ENCODE measurements at regions not wholly inside any gene's neighbourhood (a gene's known extent, or its start where the extent isn't known, plus 50 kb on each side); places are given as distances from the start of the nearest gene placed in this dataset.
"Not testable (repeated sequence)": the region's sequence is repeated elsewhere in the genome, so short reads cannot be mapped to it uniquely, and the experiment has no call there.

DNA sequence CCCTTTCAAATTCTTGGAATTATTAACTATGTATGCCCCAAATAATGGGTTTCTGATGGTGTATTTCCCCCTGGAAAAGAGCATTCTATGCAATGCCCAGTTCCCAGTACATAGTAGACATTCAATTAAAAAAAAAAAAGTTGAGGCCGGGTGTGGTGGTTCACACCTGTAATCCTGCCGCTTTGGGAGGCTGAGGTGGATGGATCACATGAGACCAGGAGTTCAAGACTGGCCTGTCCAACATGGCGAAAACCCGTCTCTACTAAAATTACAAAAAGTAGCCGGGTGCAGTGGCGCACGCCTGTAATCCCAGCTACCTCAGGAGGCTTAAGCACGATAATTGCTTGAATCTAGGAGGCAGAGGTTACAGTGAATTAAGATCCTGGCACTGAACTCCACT lies 83.3 kb upstream of the ZNF217 start:
- DNase-seq (ENCODE audit: low read depth) = no peak

DNA sequence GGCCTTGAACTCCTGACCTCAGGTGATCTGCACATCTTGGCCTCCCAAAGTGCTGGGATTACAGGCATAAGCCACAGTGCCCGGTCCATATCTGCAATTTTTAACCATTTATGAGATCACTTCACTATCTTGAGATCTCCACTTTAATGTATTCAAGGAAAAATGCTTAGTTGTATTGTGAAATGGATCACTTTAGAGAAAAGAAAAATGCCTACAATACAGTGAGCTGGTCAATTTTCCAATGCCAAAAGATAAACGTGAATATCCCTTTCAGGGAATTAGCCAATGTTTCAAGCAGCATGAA lies 82.8 kb upstream of the ZNF217 start:
- no peak for DNase-seq (ENCODE audit: low read depth)

DNA sequence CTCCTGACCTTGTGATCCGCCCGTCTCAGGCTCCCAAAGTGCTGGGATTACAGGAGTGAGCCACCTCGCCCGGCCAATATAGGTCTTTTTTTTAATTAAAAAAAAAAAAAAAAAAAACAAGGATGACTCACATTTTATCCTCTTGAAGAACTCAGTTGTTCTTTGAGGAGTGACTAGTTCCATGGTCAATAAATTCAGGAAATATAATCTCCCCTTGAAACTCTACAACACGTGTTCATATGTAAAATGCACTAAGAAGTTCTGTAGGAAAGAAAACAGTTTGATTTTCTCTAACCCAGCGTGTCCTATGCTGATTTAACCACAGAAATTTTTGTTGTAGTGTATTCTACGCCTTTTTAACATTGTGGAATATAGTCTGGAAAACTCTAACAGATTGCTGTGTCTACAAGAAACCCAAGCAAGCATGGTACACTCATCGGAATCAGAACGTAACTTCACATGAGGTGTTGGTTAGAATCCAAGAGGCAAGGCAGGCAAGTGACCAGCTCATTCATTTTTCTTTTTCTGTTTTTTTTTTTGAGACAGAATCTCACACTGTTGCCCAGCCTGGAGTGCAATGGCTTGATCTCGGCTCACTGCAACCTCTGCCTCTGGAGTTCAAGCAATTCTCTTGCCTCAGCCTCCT lies 79.0 kb upstream of the ZNF217 start:
- DNase-seq (ENCODE audit: low read depth) = no peak

DNA sequence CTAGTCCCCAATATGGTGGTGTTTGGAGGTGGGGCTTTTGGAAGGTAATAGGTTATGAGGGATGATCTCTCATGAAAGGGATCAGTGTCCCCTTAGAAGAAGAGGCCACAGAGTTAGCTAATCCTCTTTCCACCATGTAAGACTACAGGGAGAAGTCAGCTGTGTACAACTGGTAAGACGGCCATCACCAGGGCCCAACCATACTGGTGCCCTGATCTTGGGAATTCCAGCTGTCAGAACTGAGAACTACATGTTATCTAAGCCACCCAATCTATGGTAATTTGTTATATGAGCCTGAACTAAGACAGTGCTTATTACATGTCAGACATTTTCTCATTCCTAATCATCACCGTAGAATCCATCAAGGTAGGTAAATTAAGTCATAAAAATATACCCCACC lies 77.7 kb upstream of the ZNF217 start:
- no peak for DNase-seq (ENCODE audit: low read depth)

DNA sequence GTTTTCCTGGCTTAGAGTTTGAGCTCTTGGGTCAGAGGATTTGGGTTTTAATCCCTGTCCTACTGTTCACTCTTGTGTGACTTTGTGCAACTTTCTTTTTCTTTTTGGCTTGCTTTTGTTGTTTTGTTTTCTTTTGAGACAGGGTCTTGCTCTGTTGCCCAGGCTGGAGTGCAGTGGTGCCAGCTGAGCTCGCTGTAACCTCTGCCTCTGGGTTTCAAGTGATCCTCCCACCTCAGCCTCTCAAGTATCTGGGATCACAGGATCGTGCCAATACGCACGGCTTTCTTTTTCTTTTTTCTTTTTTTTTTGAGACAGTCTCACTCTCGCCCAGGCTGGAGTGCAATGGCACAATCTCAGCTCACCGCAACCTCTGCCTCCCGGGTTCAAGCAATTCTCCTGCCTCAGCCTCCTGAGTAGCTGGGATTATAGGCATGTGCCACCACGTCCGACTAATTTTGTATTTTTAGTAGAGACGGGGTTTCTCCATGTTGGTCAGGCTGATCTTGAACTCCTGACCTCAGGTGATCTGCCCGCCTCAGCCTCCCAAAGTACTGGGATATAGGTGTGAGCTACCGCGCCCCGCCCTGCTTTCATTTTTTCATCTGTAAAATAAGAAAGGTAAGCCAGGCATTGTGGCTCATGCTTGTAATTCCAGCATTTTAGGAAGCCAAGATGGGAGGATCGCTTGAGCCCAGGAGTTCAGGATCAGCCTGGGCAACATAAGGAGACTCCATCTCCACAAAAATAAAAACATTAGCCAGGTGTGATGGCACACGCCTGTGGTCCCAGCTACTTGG lies 76.1 kb upstream of the ZNF217 start:
- not testable (repeated sequence) for DNase-seq (ENCODE audit: low read depth)

DNA sequence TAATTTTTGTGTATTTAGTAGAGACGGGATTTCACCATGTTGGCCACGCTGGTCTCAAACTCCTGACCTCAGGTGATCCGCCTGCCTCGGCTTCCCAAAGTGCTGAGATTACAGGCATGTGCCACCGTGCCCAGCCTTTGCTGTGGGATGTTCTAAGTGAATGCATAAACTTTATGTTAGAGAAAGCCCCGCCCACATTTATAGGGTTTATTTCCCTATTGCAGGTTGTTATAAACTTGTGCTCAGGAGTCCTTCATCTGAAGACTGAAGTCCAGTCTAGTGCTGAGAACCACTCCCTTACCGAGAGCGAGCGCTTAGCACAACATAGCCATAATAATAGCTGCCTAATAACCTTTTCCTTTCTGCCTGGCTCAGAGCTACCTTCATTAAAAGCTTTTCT lies 75.4 kb upstream of the ZNF217 start:
- no peak for DNase-seq (ENCODE audit: low read depth)

DNA sequence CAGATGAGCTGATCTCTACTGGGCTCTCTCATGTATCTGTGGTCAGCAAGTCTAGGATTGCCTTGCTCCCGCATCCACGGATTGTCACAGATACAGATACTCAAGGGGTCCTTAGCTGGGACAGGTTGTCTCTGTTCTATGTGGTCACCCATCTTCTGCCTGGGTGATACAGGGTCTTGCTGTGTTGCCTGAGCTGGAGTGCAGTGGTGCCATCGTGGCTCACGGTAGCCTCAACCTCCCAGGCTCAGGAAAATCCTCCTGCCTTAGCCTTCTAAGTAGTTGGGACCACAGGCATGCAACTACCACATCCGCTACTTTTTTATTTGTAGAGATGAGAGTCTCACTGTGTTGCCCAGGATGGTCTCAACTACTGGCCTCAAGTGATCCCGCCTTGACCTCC lies 72.5 kb upstream of the ZNF217 start:
- no peak for DNase-seq (ENCODE audit: low read depth)

DNA sequence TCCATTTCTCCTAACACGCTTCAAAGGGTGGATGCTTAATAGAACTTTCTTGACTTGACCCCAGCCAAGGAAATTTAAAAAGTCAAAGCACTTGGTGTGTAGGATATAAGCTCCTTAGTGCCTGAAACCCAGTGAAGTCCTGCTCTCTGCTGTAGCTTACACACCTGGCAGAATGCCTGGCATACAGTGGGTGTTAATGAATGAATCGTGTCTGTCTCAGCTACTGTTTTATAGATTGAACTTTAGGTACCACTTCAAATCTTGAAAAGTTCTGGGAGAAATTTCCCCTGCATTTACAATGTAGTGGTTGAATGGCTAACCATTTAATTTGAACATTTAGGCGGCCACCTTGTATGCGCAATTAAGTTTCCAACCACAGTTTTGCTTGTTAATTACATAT lies 70.5 kb upstream of the ZNF217 start:
- no peak for DNase-seq (ENCODE audit: low read depth)

DNA sequence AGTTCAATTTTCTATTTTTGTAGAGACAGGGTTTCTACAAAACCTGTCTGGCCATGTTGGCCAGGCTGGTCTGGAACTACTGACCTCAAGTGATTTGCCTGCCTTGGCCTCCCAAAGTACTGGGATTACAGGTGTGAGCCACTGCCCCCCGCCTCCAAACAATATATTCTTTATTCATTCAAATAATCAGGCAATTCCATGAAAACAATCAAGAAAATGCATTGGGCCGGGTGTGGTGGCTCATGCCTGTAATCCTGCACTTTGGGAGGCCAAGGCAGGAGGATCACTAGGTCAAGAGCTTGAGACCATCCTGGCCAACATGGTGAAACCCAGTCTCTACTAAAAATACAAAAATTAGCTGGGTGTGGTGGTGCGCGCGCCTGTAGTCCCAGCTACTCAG lies 69.9 kb upstream of the ZNF217 start:
- DNase-seq (ENCODE audit: low read depth) = not testable (repeated sequence)

DNA sequence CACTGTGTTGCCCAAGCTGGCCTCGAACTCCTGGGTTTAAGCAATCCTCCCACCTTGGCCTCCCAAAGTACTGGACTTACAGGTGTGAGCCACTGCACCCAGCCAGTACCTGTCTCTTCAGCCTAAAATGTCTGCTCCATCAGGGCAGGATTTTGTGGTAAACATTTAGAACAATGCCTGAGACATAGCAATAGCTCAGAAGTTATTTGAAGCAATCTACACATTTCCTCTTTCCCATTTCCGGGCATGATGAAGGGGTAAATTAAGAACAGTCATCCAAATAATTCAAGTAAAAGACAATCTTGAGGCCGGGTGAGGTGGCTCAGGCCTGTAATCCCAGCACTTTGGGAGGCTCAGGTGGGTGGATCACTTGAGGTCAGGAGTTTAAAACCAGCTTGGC lies 69.0 kb upstream of the ZNF217 start:
- DNase-seq (ENCODE audit: low read depth) = no peak

DNA sequence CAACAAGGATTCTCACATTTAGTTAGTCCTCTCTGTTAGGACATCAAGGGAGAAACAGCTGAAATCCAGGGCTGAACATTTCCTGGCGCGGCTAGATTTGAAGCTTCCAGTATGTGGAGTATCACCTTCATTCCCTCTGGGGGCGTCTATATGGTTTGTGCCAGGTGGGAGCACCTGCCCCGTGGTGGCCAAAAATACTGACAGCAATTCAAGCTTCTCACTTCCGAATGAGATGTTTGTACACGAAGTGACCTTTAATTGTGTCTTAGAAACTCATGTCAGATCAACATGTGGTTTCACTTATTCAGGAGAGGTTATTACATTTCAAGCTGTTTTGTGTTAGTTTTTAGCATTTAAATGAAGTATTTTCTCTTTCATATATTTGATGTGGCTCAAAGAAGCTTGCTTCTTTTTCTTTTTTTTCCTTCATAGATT lies 67.3 kb upstream of the ZNF217 start:
- no peak for DNase-seq (ENCODE audit: low read depth)

DNA sequence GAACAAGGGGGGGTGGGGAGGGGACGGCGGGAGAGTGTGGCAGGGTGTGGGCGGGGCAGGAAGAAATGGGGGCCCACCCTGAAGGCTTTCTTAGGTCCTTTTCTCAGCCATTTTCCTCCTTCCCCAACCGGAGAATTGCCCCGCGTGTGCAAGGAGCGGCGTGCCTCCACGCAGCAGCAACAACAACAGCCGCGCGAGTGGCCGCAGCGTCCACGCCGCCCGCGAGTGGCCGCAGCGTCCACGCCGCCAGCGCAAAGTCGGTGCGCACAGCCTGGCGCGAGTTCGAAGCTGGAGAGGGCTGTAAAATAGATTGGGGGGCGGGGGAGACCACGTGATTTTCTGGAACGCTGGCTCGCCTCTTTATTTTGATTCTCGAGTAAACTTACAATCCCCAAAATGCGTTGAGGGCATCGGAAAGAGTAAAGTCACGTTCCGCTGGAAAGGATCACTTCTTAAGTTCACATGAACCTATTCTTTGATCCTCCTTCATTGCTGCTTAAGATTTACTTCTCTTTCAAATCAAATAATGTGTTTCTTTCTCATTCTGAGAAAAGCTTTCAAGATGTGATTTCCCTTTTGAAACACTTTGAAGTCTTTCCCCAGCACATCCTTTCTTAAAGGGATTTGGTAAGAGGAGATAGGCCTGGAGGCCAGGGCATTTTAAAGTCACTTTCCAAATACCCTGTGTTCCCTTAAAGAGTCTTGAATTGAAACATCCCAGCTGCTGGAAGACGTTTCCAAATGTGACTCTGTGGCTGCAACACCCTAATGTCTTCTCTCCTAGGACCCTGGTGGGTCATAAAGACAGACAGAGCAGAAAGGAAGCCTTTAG lies 66.7 kb upstream of the ZNF217 start:
- DNase-seq (ENCODE audit: low read depth) = peak; percentile 19

DNA sequence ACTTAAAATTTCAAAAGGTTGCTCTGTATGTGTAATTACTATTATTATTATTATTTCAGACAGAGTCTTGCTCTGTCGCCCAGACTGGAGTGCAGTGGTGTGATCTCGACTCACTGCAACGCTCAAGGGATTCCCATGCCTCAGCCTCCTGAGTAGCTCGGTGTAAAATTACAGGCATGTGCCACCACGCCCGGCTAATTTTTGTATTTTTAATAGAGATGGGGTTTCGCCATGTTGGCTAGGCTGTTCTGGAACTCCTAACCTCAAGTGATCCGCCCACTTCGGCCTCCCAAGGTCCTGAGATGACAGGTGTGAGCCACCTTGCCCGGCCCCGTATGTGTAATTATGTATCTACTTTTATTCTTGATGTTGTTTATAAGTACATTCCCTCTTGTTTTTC lies 65.3 kb upstream of the ZNF217 start:
- DNase-seq (ENCODE audit: low read depth) = no peak

DNA sequence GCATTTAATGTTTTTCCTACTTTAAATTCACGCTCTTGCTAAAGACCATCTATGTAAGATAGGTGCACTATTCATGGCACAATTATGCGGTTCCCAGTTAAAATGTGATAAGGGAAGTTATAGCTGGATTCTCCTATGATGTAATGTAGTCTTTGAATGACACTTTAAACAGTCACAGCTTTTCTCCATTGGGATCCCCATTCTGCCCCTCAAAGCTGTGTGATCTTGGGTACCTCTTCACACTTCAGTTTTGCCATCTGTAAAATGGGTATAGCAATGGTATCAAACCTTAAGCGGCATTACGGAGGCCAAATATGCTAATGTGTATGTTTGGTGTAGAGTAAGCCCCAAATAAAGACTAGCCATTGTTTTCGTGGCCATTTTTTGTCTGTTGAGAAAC lies 64.7 kb upstream of the ZNF217 start:
- DNase-seq (ENCODE audit: low read depth) = no peak

DNA sequence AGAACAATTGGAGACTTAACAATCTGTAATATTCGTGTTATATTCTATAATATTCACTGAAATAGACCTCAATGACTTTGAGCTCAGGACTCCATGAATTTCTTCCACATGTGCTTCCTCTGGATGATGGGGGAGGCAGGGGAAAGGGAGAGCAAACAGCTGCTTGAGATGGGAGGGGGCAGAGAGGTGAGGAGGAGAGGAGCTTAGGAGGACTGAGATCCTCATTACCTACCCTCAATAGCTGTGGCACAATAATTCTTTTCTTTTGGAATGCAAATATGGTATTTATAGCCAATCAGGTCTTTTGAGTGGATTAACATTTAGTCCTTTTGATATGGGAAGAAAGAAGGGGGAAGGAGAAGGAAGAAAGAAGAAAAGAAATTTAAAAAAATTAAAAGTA lies 64.1 kb upstream of the ZNF217 start:
- no peak for DNase-seq (ENCODE audit: low read depth)

DNA sequence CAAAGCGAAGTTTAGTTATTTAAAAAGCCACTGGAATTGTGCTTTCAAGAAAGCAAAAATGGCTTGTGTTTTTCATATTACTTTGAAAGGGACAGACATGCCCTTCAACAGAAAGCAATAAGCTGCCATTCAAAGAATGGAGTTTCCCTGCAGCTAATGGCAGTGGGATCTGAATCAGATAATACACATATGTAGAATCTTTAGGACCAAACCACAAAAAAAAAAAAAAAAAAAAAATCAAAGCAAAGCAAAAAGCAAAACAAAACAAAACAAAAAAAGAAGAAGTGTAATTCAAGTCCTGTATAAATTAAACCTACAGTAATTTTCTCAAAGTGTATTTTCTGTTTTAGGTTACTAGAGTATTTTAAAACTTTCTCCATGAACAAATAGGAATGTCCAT lies 63.6 kb upstream of the ZNF217 start:
- DNase-seq (ENCODE audit: low read depth) = no peak

DNA sequence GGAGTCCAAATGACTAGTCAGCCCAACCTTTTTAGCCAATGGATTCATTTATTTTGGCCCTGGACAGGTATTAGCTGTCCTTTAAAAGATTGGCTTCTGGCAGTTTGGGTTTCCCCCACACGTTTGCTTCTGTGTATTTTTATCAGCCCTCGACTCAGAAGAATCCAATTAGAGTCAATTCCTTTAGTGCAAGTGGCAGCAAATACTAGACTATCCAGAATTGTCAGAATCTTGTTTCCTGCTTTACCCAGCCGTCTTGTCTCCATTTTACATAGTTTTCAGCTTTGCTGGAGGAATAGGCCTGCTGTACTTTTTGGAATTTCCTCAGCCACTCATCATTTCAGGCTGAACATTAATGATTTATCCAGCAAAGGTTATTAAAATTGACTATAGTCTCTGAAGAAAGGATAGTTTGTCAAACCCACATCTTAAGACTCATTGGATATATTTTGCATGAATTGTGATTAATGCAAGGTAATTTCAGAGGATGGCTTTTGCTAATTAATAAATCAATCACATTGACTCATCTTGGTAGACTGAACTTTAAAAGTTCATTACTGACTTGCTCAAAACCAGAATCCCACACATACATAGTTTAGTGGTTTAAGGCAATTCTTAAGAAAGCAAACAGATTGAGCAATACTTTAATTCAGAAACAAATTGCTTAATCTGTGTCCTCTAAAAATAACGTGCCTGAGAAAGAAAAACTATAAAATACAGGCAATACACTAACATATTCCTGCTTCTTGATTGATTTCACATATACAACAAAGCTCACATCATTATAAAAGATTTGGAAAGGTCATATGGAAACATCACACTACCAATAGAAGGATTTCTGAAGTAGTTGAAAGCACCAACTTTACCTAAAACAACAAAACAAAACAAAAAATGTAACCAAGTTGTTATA lies 62.9 kb upstream of the ZNF217 start:
- DNase-seq (ENCODE audit: low read depth) = no peak

DNA sequence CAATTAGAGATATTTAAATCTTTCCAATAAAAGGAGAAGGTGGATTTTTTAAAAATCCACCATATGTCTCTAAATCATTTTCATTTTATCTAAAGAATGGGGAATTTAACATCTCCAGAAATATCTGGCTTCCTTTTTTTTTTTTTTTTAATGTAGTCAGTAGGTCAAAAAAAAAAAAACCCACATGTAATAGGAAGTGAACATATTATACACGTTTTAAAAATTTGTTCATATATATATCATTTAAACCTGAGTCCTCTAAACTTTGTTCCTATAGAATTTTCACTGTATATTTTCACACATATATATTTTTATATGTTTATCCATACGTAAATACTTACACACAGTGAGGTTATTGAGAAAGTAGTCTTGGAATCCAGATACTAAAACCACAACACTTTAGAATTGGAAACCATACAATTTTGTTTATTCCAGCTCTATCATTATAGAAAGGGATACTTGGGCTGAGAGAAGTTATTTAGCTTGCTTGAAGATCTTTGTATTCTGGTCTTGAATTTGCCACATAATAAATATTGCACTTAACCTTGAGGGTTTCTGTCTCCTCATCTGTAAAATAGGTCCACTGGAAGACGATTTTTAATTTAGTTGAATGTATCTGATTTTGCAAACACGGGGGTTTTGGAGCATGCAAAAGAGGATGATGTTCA lies 62.1 kb upstream of the ZNF217 start:
- DNase-seq (ENCODE audit: low read depth) = no peak

DNA sequence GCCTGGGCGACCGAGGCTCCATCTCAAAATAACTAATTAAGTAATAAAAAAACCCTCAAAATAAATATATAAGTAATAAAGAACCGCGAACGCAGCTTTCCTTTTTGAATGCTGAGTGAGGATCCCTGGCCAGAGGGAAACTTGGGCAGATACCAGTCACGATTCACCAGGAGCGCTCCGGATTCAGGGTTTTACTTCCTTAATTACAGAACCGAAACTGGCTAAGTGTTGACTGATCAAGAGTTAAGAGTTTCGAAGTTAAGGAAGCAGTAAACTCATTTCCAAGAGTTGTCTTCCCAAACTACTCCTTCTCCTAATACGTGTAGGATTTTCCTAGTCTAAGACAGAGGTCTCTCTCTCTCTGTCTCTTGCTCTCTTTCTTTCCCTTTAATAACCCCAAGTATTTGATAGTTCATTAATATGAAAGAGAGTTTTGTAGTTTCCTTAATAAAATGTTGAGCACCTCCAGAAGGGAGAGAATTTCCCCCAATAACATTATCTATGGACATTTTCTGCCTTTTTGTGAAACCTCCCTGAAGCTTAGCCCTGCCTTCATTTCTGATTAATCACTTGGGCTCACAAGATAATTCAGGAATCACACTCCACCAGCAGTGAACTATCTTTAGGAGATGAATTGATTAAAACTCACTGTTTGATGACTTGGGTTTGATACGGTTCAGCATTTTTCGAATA lies 61.4 kb upstream of the ZNF217 start:
- no peak for DNase-seq (ENCODE audit: low read depth)

DNA sequence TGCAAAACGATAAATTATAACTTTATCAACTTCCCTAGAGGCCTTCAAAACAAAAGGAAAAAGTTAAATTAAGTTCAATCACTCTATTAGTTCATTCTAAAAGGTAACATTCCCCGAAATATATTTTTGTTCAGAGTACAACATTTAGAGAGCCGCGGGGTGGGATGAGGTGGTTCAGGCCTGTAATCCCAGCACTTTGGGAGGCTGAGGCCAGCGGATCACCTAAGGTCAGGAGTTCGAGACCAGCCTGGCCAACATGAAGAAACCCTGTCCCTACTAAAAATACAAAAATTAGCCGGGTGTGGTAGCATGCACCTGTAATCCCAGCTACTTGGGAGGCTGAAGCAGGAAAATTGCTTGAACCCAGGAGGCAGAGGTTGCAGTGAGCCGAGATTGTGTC lies 60.9 kb upstream of the ZNF217 start:
- not testable (repeated sequence) for DNase-seq (ENCODE audit: low read depth)

Measured in myocyte (in vitro differentiated cells).